ENCODE measurements at regions not wholly inside any gene's neighbourhood (a gene's known extent, or its start where the extent isn't known, plus 50 kb on each side); places are given as distances from the start of the nearest gene placed in this dataset.
A peak's percentile ranks its signal among the peaks of the same experiment; 100 is the strongest.

DNA sequence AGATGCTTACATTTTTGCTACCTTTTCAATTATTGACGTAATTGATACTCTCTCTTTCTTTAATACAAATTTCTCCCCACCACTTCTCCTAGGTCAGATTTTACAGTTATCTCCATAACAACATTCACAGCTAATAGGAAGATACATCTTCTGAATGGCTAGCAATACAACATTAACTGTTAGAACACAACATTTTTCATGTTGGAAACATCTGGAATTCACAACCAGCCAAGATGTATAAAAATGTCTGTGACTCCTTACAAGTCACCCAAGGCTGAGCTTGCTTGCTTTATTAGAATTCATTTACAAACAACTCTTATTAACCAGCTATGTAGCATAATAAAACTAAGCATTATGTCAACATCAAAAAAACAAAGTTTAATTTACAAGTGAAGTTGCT is 81.0 kb upstream of the ROBO2 start:
- WGBS (ENCODE audit: low lambda C conversion rate), result 46% methylated on average over 1 of the region's 1 CpG

More for the DNA sequence above, 81.0 kb upstream of the ROBO2 start:
- Histone ChIP-seq H3F3A (replicated peaks; ENCODE audit: insufficient read depth) (no peaks in the 10 kb centered on the region), H3K79me2 (ENCODE audit: insufficient read depth) (no peaks in the 10 kb centered on the region), H3K36me3 (replicated peaks in 1 of 2; ENCODE audit: control insufficient read depth in 1 of 2, insufficient read depth in 2 of 2, low read length in 1 of 2) (no peaks in the 10 kb centered on the region), H4K20me1 (ENCODE audit: insufficient read depth) (no peaks in the 10 kb centered on the region), H3K9me2 (no peaks in the 10 kb centered on the region), H3K9ac (no peak overlapping the region), H3K27me3 (ENCODE audit: insufficient read depth) (no peaks in the 10 kb centered on the region), H2AFZ (ENCODE audit: low read depth) (no peak overlapping the region), H3K9me3 (no peaks in the 10 kb centered on the region), H3K4me1 (ENCODE audit: control insufficient read depth in 1 of 2, insufficient read depth in 2 of 2, low read depth in 1 of 2, low read length in 1 of 2) (no peaks in the 10 kb centered on the region; a peak in 2 of 4 replicates), H3K4me2 (no peak overlapping the region), H3K27ac (ENCODE audit: low read depth in 2 of 2, low read length in 1 of 2) (peak overlapping the region in 1 of 2 experiments; percentile 78; a peak in 1 of 4 replicates), H3K4me3 (ENCODE audit: low read depth in 2 of 2, low read length in 1 of 2) (no peak overlapping the region)
- CTCF ChIA-PET, result interaction anchor here (1.1 kb wide), 1 partner anchor 80 kb away, joined by 4 read pairs; no protein-coding TSS in a partner anchor
- TF ChIP-seq JUND (IDR thresholded peaks at IDR 0.05) (no peak), FOXM1 (IDR thresholded peaks at IDR 0.05; ENCODE audit: low read depth) (no peak), GABPA (IDR thresholded peaks at IDR 0.05; ENCODE audit: low read depth) (no peak), SMC3 (IDR thresholded peaks at IDR 0.05; ENCODE audit: low read depth, low read length) (no peak), TCF12 (IDR thresholded peaks at IDR 0.05) (no peak), USF1 (IDR thresholded peaks at IDR 0.05; ENCODE audit: borderline replicate concordance, low read depth) (no peak), NRF1 (IDR thresholded peaks at IDR 0.05; ENCODE audit: low read depth, low read length) (no peak), RFX5 (IDR thresholded peaks at IDR 0.05; ENCODE audit: low read length) (no peak), RXRA (IDR thresholded peaks at IDR 0.05; ENCODE audit: borderline replicate concordance, low read depth) (no peak), MEF2A (IDR thresholded peaks at IDR 0.05; ENCODE audit: borderline replicate concordance, low read depth) (no peak), NFIC (IDR thresholded peaks at IDR 0.05; ENCODE audit: borderline replicate concordance) (no peak), YY1 (IDR thresholded peaks at IDR 0.05; ENCODE audit: low read depth) (no peak), PBX3 (IDR thresholded peaks at IDR 0.05) (no peak), GATA2 (CRISPR knock-in tag; IDR thresholded peaks at IDR 0.05) (no peak), RAD21 (IDR thresholded peaks at IDR 0.05; ENCODE audit: low read length) (no peak)
- TF ChIP-seq, protein P1, sequence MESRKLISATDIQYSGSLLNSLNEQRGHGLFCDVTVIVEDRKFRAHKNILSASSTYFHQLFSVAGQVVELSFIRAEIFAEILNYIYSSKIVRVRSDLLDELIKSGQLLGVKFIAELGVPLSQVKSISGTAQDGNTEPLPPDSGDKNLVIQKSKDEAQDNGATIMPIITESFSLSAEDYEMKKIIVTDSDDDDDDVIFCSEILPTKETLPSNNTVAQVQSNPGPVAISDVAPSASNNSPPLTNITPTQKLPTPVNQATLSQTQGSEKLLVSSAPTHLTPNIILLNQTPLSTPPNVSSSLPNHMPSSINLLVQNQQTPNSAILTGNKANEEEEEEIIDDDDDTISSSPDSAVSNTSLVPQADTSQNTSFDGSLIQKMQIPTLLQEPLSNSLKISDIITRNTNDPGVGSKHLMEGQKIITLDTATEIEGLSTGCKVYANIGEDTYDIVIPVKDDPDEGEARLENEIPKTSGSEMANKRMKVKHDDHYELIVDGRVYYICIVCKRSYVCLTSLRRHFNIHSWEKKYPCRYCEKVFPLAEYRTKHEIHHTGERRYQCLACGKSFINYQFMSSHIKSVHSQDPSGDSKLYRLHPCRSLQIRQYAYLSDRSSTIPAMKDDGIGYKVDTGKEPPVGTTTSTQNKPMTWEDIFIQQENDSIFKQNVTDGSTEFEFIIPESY (IDR thresholded peaks at IDR 0.05; ENCODE audit: borderline replicate concordance, low read depth), result no peak
- TF ChIP-seq, protein P2, sequence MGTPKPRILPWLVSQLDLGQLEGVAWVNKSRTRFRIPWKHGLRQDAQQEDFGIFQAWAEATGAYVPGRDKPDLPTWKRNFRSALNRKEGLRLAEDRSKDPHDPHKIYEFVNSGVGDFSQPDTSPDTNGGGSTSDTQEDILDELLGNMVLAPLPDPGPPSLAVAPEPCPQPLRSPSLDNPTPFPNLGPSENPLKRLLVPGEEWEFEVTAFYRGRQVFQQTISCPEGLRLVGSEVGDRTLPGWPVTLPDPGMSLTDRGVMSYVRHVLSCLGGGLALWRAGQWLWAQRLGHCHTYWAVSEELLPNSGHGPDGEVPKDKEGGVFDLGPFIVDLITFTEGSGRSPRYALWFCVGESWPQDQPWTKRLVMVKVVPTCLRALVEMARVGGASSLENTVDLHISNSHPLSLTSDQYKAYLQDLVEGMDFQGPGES (IDR thresholded peaks at IDR 0.05; ENCODE audit: low read depth, low read length), result no peak
- no peak for DNase-seq
- POLR2A ChIA-PET, result interaction anchor here (0.6 kb wide), 1 partner anchor 9 kb away, joined by 3 read pairs; no protein-coding TSS in a partner anchor
